Tibial nerve (tissue), 4 donors: ENCODE measurements at regions not wholly inside any gene's neighbourhood (a gene's known extent, or its start where the extent isn't known, plus 50 kb on each side); places are given as distances from the start of the nearest gene placed in this dataset.

Source experiments
- DNase-seq, 2 donors: peaks; one replicate each; pipeline ENCODE4 v3.0.0-alpha.2; 2019; ENCODE audit warnings: low spot score in 2 of 2
- H3K27ac ChIP-seq, 4 donors: fragments of 200-600 bp; sonication (generic) in 3 of 4; one replicate each; pipeline ENCODE4 v1.5.1; 2017 to 2019; ENCODE audit warnings: mild to moderate bottlenecking in 1 of 4
- H3K27me3 ChIP-seq, 2 donors: fragments of 200-600 bp; sonication (generic) in 1 of 2; one replicate each; pipeline versions ENCODE4 v1.5.1 to v1.6.0; 2017 to 2019
- H3K36me3 ChIP-seq, 3 donors: fragments of 200-600 bp; sonication (generic); one replicate each; pipeline ENCODE4 v1.5.1; 2018 to 2019
- H3K4me1 ChIP-seq, 4 donors: fragments of 200-600 bp; sonication (generic) in 3 of 4; one replicate each; pipeline ENCODE4 v1.5.1; 2017 to 2019
- H3K4me3 ChIP-seq, 4 donors: fragments of 200-600 bp; sonication (generic) in 3 of 4; one replicate each; pipeline ENCODE4 v1.5.1; 2017 to 2019; ENCODE audit warnings: mild to moderate bottlenecking in 1 of 4, moderate library complexity in 1 of 4
- H3K9me3 ChIP-seq, 4 donors: fragments of 200-600 bp; sonication (generic) in 3 of 4; one replicate each; pipeline ENCODE4 v1.5.1; 2017 to 2019
- CTCF ChIP-seq, 5 experiments: fragments of 200-600 bp in 3 of 5; fragments of 450-650 bp in 2 of 5; sonication (generic) in 3 of 5; IDR thresholded peaks; one replicate each; pipeline ENCODE4 v1.5.1; 2016 to 2019; ENCODE audit warnings: antibody characterized with exemption in 5 of 5, mild to moderate bottlenecking in 3 of 5, moderate library complexity in 2 of 5
- EP300 ChIP-seq, 2 donors: sonication (generic); formaldehyde crosslinking; IDR thresholded peaks; one replicate each; pipeline ENCODE4 v1.6.1; 2017; ENCODE audit warnings: antibody characterized with exemption in 2 of 2, mild to moderate bottlenecking in 1 of 2
- POLR2A ChIP-seq, 2 donors: fragments of 450-650 bp; IDR thresholded peaks; one replicate each; pipeline ENCODE4 v1.6.1; 2017; ENCODE audit warnings: antibody characterized with exemption in 2 of 2, mild to moderate bottlenecking in 2 of 2, moderate library complexity in 2 of 2
- WGBS, 2 donors: methylation state at CpG; one replicate each; pipeline ENCODE4 v1.1.5; 2018; 5-methylcytosine and 5-hydroxymethylcytosine counted together

- WGBS, 2 donors: 33 to 35% methylated on average over 2 of the region's 2 CpGs
- no peak for DNase-seq
- Histone ChIP-seq H3K36me3 (no peaks in the 10 kb centered on the region), H3K4me1 (peaks cover 0 to 12% (median 0%) of the 10 kb centered on the region in 4 donors), H3K9me3 (no peaks in the 10 kb centered on the region), H3K27ac (no peak overlapping the region), H3K4me3 (no peak overlapping the region), H3K27me3 (no peaks in the 10 kb centered on the region)
- TF ChIP-seq CTCF (IDR thresholded peaks at IDR 0.05): no peak
- no peak for TF ChIP-seq EP300 (IDR thresholded peaks at IDR 0.05)
- TF ChIP-seq POLR2A (IDR thresholded peaks at IDR 0.05): no peak
These were observed 132.9 kb upstream of the NRIP1 start for GRCh38 chr21:15197696-15198095.

DNA sequence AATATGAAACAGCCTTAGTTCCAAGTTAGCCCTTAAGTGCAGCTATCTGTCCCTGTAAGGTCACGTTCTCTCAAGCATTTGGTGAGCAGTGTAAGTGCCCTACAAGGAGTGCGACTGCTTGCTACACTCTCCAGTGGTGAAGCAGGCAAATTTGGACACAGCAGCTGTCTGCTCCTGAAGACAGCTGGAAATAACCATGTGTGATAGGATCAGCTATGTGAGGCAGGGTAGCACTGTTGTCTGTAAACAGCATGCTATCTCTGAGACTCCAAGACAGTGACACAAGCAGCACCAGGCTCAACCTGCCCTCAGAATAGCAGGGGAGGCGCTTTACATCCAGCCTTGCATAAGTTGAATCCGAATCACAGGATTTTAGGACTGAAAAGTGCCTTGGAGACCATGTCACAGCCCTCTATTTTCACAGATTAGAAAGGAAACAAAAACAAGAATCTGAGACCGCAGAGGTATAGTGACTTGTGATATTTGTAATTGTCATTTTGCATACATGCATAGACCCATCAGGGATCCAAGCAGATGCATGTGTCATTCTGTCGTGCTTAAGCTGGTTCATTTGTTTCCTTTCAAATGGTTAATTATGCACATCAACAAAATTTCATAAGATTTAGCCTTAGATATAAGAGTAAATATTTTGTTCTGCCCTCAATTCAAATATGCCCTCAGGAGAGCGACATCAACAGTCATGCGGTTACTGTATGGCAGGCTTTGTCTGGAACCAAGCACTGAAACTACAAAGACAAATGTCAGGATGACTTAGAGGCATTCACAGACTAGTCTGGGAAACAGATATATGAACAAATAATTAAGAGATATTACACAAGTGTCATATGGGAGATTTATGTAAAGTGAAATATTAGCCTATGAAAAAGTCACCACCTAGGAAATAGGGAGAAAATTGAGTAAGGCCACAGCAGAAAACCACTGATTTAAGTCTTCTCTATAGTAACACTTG, 134.9 kb upstream of the NRIP1 start:
- H3K27ac ChIP-seq: no peak overlapping the region
- no peak for DNase-seq
- H3K9me3 ChIP-seq: no peaks in the 10 kb centered on the region
- H3K4me3 ChIP-seq: no peak overlapping the region
- peaks cover 0 to 12% (median 0%) of the 10 kb centered on the region in 4 donors for H3K4me1 ChIP-seq
- no peaks in the 10 kb centered on the region for H3K27me3 ChIP-seq
- TF ChIP-seq EP300 (IDR thresholded peaks at IDR 0.05): no peak
- TF ChIP-seq POLR2A (IDR thresholded peaks at IDR 0.05): no peak
- no peak for TF ChIP-seq CTCF (IDR thresholded peaks at IDR 0.05)
- 77 to 78% methylated on average over 8 of the region's 8 CpGs for WGBS, 2 donors
- no peaks in the 10 kb centered on the region for H3K36me3 ChIP-seq

- DNase-seq: no peak
- no peaks in the 10 kb centered on the region for H3K36me3 ChIP-seq
- no peaks in the 10 kb centered on the region for H3K27me3 ChIP-seq
- no peak for TF ChIP-seq POLR2A (IDR thresholded peaks at IDR 0.05)
- WGBS, 2 donors: 77 to 78% methylated on average over 3 of the region's 3 CpGs
- H3K27ac ChIP-seq: no peak overlapping the region
- H3K4me1 ChIP-seq: no peaks in the 10 kb centered on the region
- no peak overlapping the region for H3K4me3 ChIP-seq
- H3K9me3 ChIP-seq: no peaks in the 10 kb centered on the region
These were observed 138.9 kb upstream of the NRIP1 start for GRCh38 chr21:15203740-15204139.

GRCh38 chr21:15204140-15204969, 139.6 kb upstream of the NRIP1 start:
- DNase-seq: no peak
- no peak overlapping the region for H3K27ac ChIP-seq
- no peaks in the 10 kb centered on the region for H3K36me3 ChIP-seq
- H3K4me1 ChIP-seq: peaks cover 0 to 2% (median 0%) of the 10 kb centered on the region in 4 donors
- no peak for TF ChIP-seq CTCF (IDR thresholded peaks at IDR 0.05)
- TF ChIP-seq POLR2A (IDR thresholded peaks at IDR 0.05): no peak
- no peak for TF ChIP-seq EP300 (IDR thresholded peaks at IDR 0.05)
- no peaks in the 10 kb centered on the region for H3K27me3 ChIP-seq
- H3K9me3 ChIP-seq: no peaks in the 10 kb centered on the region
- no peak overlapping the region for H3K4me3 ChIP-seq
- 53 to 58% methylated on average over 13 of the region's 13 CpGs for WGBS, 2 donors

GRCh38 chr21:15204970-15205286, 140.1 kb upstream of the NRIP1 start:
- H3K9me3 ChIP-seq: no peaks in the 10 kb centered on the region
- H3K4me3 ChIP-seq: no peak overlapping the region
- no peak for TF ChIP-seq EP300 (IDR thresholded peaks at IDR 0.05)
- no peak for TF ChIP-seq CTCF (IDR thresholded peaks at IDR 0.05)
- no peak for TF ChIP-seq POLR2A (IDR thresholded peaks at IDR 0.05)
- no peak for DNase-seq
- H3K27me3 ChIP-seq: no peaks in the 10 kb centered on the region
- no peak overlapping the region for H3K27ac ChIP-seq
- H3K4me1 ChIP-seq: peaks cover 0 to 8% (median 0%) of the 10 kb centered on the region in 4 donors
- WGBS, 2 donors: 89 to 93% methylated on average over 4 of the region's 4 CpGs
- no peaks in the 10 kb centered on the region for H3K36me3 ChIP-seq
